GM23248 (cell line): ENCODE measurements at regions not wholly inside any gene's neighbourhood (a gene's known extent, or its start where the extent isn't known, plus 50 kb on each side); places are given as distances from the start of the nearest gene placed in this dataset.

Experiments
- DNase-seq: peaks from one replicate; pipeline ENCODE4 v3.0.0-alpha.2; 2015
- H2AFZ ChIP-seq: fragments of 200-600 bp; sonication (generic); 2 replicates; pipeline ENCODE4 v1.6.1; 2016; ENCODE audit warnings: antibody characterized with exemption
- H3F3A ChIP-seq: fragments of 200-600 bp; sonication (generic); 2 replicates; pipeline ENCODE4 v1.6.1; 2016; ENCODE audit warnings: mild to moderate bottlenecking, antibody characterized with exemption, mixed run types; ENCODE audit not compliant: insufficient read depth
- H3K27ac ChIP-seq: fragments of 200-600 bp; sonication (generic); 2 replicates; pipeline ENCODE4 v1.5.1; 2016; ENCODE audit warnings: mild to moderate bottlenecking
- H3K27me3 ChIP-seq: fragments of 200-600 bp; sonication (generic); replicated peaks from 2 replicates; pipeline ENCODE4 v1.6.1; 2016; ENCODE audit warnings: mild to moderate bottlenecking; ENCODE audit not compliant: insufficient read depth
- H3K36me3 ChIP-seq: fragments of 200-600 bp; sonication (generic); 2 replicates; pipeline ENCODE4 v1.6.1; 2016; ENCODE audit warnings: low read depth, mild to moderate bottlenecking
- H3K4me1 ChIP-seq: fragments of 200-600 bp; sonication (generic); 2 replicates; pipeline ENCODE4 v1.6.1; 2016; ENCODE audit warnings: mild to moderate bottlenecking; ENCODE audit not compliant: insufficient read depth
- H3K4me2 ChIP-seq: fragments of 200-600 bp; sonication (generic); one replicate; pipeline ENCODE4 v1.6.1; 2016; ENCODE audit warnings: mild to moderate bottlenecking; ENCODE audit not compliant: unreplicated experiment
- H3K4me3 ChIP-seq: fragments of 200-600 bp; sonication (generic); 2 replicates; pipeline ENCODE4 v1.5.1; 2016; ENCODE audit warnings: mild to moderate bottlenecking
- H3K79me2 ChIP-seq: fragments of 200-600 bp; sonication (generic); 2 replicates; pipeline ENCODE4 v1.6.1; 2016; ENCODE audit warnings: mild to moderate bottlenecking; ENCODE audit not compliant: insufficient read depth
- H3K9ac ChIP-seq: fragments of 200-600 bp; sonication (generic); 2 replicates; pipeline ENCODE4 v1.6.1; 2016; ENCODE audit warnings: mild to moderate bottlenecking
- H3K9me2 ChIP-seq: fragments of 200-600 bp; sonication (generic); 2 replicates; pipeline ENCODE4 v1.6.1; 2016; ENCODE audit warnings: mixed run types, mild to moderate bottlenecking, moderate library complexity; ENCODE audit not compliant: insufficient read depth
- H3K9me3 ChIP-seq: fragments of 200-600 bp; sonication (generic); one replicate; pipeline ENCODE4 v1.6.1; 2017; ENCODE audit warnings: low read depth
- H4K20me1 ChIP-seq: fragments of 200-600 bp; sonication (generic); 2 replicates; pipeline ENCODE4 v1.6.0; 2016; ENCODE audit not compliant: insufficient read depth
- EZH2 ChIP-seq: fragments of 200-600 bp; sonication (generic); IDR thresholded peaks from 2 replicates; pipeline ENCODE4 v1.6.1; 2018; ENCODE audit warnings: antibody characterized with exemption, mild to moderate bottlenecking; ENCODE audit not compliant: insufficient read depth, poor library complexity, severe bottlenecking
- EZH2phosphoT487 ChIP-seq: fragments of 200-600 bp; sonication (generic); IDR thresholded peaks from 2 replicates; pipeline ENCODE4 v1.6.1; 2018; ENCODE audit warnings: antibody characterized with exemption, moderate library complexity, mild to moderate bottlenecking, low read depth; ENCODE audit not compliant: insufficient read depth
- WGBS, 2 experiments: methylation state at CpG; one replicate each; pipeline ENCODE4 v1.1.6; 2015 to 2017; ENCODE audit warnings: low lambda C conversion rate in 2 of 2, low coverage in 1 of 2; ENCODE audit errors: missing lambda C conversion rate in 2 of 2; 5-methylcytosine and 5-hydroxymethylcytosine counted together
- in situ Hi-C: fragments of 300-500 bp; cut with MboI; formaldehyde crosslinking; loops from 2 replicates; pipeline ENCODE4 v1.15.0; 2020

DNA sequence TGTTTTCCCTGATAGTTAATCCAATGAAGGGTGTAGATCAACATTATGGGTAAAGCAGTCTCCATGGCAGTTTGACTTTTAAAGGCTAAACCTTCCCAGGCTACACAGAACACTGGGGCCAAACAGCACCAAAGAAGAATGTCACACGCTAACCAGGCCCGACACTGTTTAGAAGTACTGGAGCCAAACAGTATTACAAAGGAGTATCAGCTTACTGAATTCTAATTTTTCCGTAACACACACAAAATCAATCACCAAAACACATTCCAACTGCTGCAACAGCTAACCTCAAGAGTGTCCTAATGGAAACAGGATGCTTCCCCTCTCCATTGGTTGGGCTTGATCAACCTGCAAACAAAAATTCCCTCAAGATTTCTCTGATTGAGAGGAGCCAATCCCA lies 783.5 kb downstream of the PCDH18 start:
- no peak for DNase-seq
- Histone ChIP-seq H4K20me1 (no peaks in the 10 kb centered on the region), H3K36me3 (no peaks in the 10 kb centered on the region), H3K4me1 (no peaks in the 10 kb centered on the region), H3K27me3 (no peaks in the 10 kb centered on the region), H3K79me2 (no peaks in the 10 kb centered on the region), H3K9me3 (no peaks in the 10 kb centered on the region), H3K9me2 (no peaks in the 10 kb centered on the region), H3K9ac (no peak overlapping the region), H3K27ac (no peak overlapping the region), H3K4me2 (no peak overlapping the region), H3F3A (no peaks in the 10 kb centered on the region), H3K4me3 (no peak overlapping the region), H2AFZ (no peak overlapping the region)
- WGBS, 2 experiments = 6 to 10% methylated on average over 3 of the region's 3 CpGs
- TF ChIP-seq EZH2phosphoT487 (no peak), EZH2 (no peak)
- in situ Hi-C loops = no loop called here

DNA sequence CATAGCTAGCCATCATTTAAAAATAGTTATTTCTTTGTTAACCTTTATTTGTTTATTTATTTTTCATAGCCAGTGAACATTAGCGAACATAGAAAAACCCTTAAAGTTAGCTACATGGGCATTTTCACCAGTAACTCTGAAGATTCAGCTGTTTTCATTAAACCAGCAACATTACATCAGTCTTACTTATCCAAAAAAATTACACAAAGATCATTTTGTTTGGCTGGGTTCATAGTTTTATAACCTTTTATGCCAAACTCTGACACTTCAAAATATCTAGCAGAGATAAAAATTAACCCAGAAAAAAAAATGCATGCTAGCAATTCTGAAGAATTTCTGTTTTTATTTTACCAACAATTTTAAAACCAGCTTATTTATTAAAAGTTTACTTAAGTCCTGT lies 784.1 kb downstream of the PCDH18 start:
- Histone ChIP-seq H3K4me2 (no peak overlapping the region), H3K79me2 (no peaks in the 10 kb centered on the region), H3K9me2 (no peaks in the 10 kb centered on the region), H4K20me1 (no peaks in the 10 kb centered on the region), H3K27me3 (no peaks in the 10 kb centered on the region), H3F3A (no peaks in the 10 kb centered on the region), H3K9me3 (no peaks in the 10 kb centered on the region), H3K4me1 (no peaks in the 10 kb centered on the region), H3K27ac (no peak overlapping the region), H3K36me3 (no peaks in the 10 kb centered on the region), H3K9ac (no peak overlapping the region), H3K4me3 (no peak overlapping the region), H2AFZ (no peak overlapping the region)
- no peak for DNase-seq
- TF ChIP-seq EZH2phosphoT487 (no peak), EZH2 (no peak)
- WGBS, 2 experiments = 9 to 10% methylated on average over 1 of the region's 1 CpG
- in situ Hi-C loops = no loop called here

DNA sequence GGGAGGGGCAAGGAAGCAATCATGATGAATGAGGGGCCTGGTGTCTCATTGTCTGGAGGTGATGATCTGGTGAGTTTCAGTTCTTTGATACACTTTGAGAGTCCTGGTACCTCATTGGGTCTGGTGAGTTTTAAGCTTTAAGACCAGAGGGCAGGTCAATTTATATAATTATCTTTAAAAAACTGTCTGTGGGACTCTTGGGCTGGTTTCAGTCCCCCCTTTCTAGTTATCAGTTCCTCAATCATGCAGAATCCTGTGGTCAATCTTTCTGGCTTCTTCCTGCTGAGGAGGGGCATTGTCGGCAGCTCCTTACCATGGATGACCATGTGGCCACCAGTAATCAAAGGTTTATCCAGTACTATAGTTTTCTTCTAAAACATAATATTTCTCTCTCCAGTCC lies 789.1 kb downstream of the PCDH18 start:
- no peak for TF ChIP-seq EZH2
- TF ChIP-seq EZH2phosphoT487 = no peak
- Histone ChIP-seq H3K4me1 (no peaks in the 10 kb centered on the region), H3K27me3 (no peaks in the 10 kb centered on the region), H2AFZ (no peak overlapping the region), H3K4me2 (no peak overlapping the region), H3K36me3 (no peaks in the 10 kb centered on the region), H4K20me1 (no peaks in the 10 kb centered on the region), H3K79me2 (no peaks in the 10 kb centered on the region), H3K9me2 (no peaks in the 10 kb centered on the region), H3K9me3 (no peaks in the 10 kb centered on the region), H3F3A (no peaks in the 10 kb centered on the region), H3K9ac (no peak overlapping the region), H3K27ac (no peak overlapping the region), H3K4me3 (no peak overlapping the region)
- WGBS, 2 experiments = 56 to 77% methylated on average over 1 of the region's 1 CpG
- no peak for DNase-seq
- in situ Hi-C loops = no loop called here

DNA sequence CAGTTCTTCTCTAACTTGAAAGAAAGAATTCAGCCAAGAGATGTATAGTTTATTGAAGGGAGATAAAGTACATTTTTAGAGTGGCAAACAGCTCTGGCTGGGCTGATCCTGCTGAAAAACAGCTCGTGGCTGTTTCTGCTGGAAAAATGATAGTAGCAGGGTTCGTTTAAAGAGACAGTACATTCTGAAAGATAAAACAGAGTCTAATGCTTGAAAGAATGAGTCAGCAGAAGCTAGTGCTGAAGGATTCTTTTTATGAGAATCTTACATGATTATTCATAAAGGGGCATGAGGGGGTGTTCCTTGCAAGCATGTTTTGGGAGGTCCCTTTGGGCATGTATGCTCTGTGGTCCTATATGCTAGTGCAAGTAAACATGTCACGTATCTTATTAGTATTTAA lies 790.0 kb downstream of the PCDH18 start:
- no peaks in the 10 kb centered on the region for H3F3A ChIP-seq
- H3K9ac ChIP-seq = no peak overlapping the region
- in situ Hi-C loops = no loop called here
- H4K20me1 ChIP-seq = no peaks in the 10 kb centered on the region
- no peaks in the 10 kb centered on the region for H3K79me2 ChIP-seq
- no peak for TF ChIP-seq EZH2phosphoT487
- TF ChIP-seq EZH2 = no peak
- no peaks in the 10 kb centered on the region for H3K4me1 ChIP-seq
- H3K27ac ChIP-seq = no peak overlapping the region
- no peaks in the 10 kb centered on the region for H3K36me3 ChIP-seq
- H3K27me3 ChIP-seq = no peaks in the 10 kb centered on the region
- 5 to 11% methylated on average over 3 of the region's 3 CpGs for WGBS, 2 experiments
- H2AFZ ChIP-seq = no peak overlapping the region
- no peaks in the 10 kb centered on the region for H3K9me3 ChIP-seq
- peak; percentile 15 for DNase-seq
- H3K4me3 ChIP-seq = no peak overlapping the region
- no peaks in the 10 kb centered on the region for H3K9me2 ChIP-seq
- no peak overlapping the region for H3K4me2 ChIP-seq

DNA sequence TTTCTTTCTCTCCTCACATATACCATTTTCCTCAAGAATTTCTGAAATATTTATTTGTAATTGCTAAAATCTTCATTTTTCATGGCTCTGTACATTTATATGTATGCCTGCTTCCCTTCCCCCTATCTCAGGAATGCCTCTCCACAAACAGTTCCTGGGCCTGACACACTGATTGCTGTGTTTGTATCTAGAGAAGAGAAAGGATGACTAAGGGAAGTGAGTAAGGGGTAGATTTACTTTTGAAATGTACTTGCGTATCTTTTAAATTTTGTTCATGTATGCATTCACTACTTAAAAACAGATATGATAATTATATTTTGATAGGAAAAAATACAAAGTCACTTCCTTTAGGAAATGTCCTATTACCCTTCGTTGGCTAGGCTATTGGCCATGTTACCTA lies 790.8 kb downstream of the PCDH18 start:
- no peak overlapping the region for H3K27ac ChIP-seq
- H3K9me3 ChIP-seq = no peaks in the 10 kb centered on the region
- DNase-seq = no peak
- no peaks in the 10 kb centered on the region for H3K36me3 ChIP-seq
- H2AFZ ChIP-seq = no peak overlapping the region
- H4K20me1 ChIP-seq = no peaks in the 10 kb centered on the region
- H3K79me2 ChIP-seq = no peaks in the 10 kb centered on the region
- H3K27me3 ChIP-seq = no peaks in the 10 kb centered on the region
- H3K9ac ChIP-seq = no peak overlapping the region
- WGBS, 2 experiments = 29 to 33% methylated on average over 2 of the region's 2 CpGs
- no peak overlapping the region for H3K4me2 ChIP-seq
- H3K4me1 ChIP-seq = no peaks in the 10 kb centered on the region
- in situ Hi-C loops = no loop called here
- H3K9me2 ChIP-seq = no peaks in the 10 kb centered on the region
- H3F3A ChIP-seq = no peaks in the 10 kb centered on the region
- no peak overlapping the region for H3K4me3 ChIP-seq
- no peak for TF ChIP-seq EZH2
- no peak for TF ChIP-seq EZH2phosphoT487
